Fibroblast of skin of right biceps (primary cell): ENCODE measurements at regions not wholly inside any gene's neighbourhood (a gene's known extent, or its start where the extent isn't known, plus 50 kb on each side); places are given as distances from the start of the nearest gene placed in this dataset.
A peak's percentile ranks its signal among the peaks of the same experiment; 100 is the strongest.
"Not testable (repeated sequence)": the region's sequence is repeated elsewhere in the genome, so short reads cannot be mapped to it uniquely, and the experiment has no call there.

Experiments used
- DNase-seq: peaks from one replicate; pipeline ENCODE4 v3.0.0-alpha.2; 2013

DNA sequence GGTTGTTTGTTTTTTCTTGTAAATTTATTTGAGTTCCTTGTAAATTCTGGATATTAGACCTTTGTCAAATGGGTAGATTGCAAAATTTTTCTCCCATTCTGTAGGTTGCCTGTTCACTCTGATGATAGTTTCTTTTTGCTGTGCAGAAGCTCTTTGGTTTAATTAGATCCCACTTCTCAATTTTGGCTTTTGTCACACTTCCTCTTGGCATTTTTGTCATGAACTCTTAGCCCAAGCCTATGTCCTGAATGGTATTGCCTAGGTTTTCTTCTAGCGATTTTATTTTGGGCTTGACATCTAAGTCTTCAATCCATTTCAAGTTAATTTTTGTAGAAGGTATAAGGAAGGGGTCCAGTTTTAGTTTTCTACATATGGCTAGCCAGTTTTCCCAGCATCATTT, 82.8 kb upstream of the PHACTR1 start:
- DNase-seq = not testable (repeated sequence)

DNA sequence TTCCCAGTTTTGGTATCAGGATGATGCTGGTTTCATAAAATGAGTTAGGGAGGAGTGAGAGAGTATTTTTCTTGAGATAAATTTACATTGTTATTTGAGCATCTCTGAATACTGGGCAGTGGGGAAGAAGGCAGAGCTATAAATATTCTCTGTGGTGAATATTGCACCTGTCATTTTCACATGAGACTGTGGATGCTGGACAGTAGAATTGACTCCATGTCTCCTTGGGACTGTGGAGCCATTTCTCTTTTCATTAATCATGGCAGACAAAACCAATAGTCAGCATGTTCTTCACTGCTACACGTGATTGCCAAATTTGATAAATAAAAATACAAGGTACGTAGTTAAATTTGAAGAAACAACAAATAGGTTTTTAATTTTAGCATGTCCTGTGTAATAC, 81.2 kb upstream of the PHACTR1 start:
- no peak for DNase-seq

DNA sequence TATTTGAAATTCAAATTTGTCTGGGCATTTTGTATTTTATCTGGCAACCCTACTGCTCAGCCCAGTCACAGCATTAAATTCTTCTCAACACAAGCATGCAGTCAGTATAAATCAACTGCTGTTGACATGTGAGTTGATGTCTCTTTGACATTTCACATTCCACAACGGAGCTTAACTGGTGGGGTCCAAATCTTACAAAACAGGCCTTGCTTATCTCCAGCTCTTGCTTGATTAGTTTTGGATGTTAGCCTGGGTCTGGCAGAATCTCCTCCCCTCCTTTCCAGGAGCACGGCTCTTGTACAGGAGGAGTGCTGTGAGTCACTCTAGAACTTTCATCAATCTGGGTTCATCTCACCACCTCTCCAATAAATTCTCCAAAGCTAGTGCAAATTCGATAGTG, 80.8 kb upstream of the PHACTR1 start:
- peak; percentile 91 for DNase-seq

DNA sequence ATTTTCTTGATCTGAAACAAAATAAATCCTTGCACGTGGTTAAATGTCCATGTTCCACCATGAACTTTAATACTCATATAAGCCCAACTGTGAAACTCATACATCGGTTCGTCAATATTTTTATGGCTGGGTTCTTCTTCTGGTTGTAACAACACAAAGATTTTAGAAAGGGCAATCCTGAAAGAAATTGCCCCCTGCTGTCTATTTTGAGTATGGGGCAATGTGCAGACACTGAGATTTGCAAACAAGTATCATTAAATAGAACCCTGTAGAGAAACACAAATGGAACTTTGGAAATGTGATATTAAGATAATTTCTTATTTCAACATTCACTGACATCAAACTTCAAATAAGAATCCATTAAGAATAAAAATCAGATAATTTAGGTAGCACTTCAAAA, 80.2 kb upstream of the PHACTR1 start:
- DNase-seq = no peak

DNA sequence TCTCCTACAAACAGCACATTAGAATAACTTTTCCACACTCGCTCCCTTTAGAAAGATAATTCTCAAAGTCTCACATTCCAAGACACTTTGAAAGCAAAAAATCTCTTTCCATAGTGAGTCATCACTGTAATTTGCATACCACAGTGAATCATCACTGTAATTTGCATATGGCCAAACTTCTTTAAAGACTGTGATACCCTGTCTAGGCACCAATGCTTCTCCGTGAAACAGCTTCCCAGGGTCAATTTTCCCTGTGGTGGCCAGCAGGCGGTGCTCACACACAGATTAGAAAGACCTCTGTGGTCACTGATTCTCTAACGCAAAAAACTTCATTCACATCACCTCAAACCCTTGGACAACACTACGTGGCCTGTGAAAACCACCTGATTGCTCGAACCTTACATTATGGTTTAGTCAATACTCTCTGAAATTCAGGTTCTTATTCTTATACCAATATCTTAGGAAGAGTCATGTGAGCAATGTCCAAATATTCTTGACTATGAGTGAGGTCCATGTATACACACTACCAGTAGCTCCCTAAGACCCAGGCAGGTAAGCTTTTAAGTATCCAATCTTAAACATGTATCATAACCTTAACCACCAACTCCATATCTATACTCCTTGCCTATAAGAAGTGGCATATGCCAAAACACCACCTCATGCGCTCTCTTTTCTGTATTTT, 78.5 kb upstream of the PHACTR1 start:
- peak; percentile 91 for DNase-seq

DNA sequence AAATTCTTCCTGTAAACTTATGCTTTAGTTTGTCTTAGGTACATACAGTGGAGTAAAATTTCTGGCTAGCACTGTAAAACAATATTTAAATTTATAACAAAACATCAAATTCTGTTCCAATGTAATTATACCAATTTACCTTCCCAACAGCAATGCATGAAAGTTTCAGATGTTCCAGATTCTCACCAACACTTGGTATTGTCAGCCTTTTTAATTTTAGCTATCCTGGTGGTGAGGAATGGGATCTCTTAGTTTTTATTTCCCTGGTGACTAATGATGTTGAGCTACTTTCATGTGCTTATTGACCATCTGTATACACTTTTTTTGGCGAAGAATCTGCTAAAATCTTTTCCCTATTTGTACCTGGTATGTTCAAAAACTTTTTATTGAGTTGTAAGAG, 76.1 kb upstream of the PHACTR1 start:
- no peak for DNase-seq

DNA sequence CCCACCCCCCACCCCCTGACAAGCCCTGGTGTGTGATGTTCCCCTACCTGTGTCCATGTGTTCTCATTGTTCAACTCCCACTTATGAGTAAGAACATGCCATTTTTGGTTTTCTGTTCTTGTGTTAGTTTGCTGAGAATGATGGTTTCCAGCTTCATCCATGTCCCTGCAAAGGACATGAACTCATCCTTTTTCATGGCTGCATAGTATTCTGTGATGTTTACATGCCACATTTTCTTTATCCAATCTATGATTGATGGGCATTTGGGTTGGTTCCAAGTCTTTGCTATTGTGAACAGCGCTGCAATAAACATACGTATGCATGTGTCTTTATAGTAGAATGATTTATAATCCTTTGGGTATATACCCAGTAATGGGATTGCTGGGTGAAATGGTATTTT, 74.8 kb upstream of the PHACTR1 start:
- DNase-seq = not testable (repeated sequence)

DNA sequence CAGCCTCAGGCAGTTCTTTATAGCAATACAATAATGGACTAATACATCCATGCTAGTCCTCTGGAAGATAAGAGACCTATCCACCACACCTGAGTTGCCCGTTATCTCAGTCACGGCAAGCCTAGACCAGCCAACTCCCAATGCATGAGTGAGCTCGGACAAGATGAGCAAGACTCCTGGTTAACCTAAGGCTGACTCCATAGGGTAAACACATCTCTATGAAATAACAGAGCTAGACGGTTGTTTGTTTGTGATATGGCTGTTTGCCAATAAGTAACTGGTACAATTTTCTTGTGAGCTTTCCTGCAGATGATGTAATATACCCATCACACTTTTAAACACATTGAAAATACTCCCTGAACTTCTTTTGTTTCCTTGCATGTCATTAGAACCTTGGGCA, 70.6 kb upstream of the PHACTR1 start:
- DNase-seq = no peak

DNA sequence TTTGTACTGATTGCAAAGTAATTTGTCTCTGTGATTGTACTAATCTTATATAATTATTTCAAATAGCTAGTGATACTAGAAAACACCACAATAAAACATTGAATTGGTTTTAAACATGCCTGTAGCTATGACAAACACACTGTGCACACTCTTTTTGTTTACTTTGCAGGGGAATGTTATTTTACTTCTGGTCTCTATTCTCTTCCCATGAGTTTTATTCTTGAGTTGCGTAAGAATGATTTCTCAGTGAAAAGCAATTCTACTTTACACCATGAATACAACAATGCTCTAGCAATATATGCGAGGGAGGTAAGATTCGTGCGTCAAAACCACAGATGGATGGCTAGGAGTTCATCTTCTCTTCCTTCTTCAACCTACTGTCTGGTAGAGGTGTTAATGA, 68.4 kb upstream of the PHACTR1 start:
- no peak for DNase-seq

DNA sequence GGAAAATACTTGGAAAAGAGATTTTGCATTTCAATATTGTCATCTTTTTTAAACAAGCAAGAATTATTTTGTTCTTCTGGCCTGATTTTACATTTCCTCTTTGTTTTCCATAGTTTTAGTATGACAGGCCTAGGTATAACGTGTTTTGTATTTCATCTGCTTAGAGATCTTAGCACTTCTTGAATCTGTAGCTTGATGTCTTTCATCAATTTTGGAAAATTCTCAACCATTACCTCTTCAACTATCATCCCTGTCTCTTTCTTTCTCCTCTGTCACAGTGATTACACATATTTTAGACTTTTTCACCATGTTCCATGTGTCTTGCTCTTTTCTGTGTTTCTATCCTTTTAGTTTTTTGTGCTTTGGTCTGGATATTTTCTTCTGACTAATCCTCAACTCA, 67.2 kb upstream of the PHACTR1 start:
- no peak for DNase-seq

DNA sequence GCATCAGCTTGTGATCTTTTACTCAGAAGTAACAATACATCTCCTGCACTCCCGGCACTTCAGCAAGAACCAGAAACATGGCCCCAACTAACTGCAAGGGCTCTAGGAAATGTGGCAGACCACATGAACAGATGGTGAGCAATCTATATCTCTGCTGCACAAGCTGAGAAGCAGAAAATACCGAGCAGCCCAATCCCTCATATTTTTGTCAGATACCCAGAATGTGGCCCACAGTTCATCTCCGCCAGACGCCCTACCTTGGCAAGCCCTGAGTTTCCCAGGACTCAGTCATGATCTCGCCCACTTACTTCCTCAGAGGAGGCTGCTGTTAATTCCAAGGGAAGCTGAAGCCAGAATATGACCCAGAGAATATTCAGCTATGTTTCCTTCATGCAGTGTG, 63.1 kb upstream of the PHACTR1 start:
- DNase-seq = peak; percentile 1

DNA sequence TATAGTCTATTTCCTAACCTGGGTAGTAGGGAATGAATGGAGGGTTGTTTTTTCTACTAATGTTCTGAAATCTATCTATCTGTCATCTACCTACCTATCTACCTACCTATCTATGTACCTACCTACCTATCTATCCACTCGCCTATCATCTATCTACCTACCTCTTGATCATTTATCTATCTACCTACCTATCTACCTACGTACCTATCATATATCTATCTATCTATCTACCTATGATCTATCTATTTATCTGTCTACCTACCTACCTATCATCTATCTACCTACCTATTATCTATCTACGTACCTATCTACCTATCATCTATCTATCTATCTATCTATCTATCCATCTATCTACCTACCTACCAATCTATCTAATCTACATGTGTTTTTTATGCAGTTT, 62.5 kb upstream of the PHACTR1 start:
- no peak for DNase-seq

DNA sequence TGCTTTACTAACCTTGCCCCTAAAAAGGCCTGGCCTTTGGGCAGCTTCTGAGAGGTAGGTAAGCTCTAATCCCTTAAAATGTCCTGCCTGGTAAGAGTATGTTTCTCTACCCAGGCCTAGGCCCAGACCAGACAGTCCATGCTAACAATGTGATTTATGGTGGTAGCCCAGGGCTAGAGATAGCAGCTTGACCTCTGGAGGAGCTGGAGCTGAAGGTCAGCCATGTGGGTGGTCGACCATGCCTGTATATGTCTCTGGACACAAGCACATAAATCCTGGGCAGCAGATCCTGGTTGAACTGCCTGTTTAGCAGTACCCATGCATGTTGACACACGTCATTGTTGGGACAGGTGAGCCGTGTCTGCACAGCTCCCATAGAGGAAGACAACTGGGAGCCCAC, 62.1 kb upstream of the PHACTR1 start:
- no peak for DNase-seq

DNA sequence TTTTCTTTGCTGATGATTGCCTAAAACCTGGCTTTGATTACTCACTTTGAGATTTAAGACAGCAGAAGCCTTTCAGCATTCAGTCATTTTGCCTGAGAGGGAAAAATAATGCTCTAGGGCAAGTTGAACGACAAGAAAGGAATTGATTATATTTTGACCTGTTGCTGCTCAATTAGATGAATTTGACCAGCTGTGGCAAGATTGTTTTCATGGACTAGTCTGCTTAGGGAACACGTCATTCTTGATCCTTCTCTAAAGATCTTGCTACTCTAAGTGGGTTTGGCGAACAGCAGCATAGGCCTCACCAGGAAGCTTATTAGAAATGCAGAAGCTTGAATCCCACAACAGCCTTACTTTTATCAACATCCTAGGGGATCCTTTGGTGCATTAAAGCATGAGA, 59.7 kb upstream of the PHACTR1 start:
- DNase-seq = peak; percentile 9

DNA sequence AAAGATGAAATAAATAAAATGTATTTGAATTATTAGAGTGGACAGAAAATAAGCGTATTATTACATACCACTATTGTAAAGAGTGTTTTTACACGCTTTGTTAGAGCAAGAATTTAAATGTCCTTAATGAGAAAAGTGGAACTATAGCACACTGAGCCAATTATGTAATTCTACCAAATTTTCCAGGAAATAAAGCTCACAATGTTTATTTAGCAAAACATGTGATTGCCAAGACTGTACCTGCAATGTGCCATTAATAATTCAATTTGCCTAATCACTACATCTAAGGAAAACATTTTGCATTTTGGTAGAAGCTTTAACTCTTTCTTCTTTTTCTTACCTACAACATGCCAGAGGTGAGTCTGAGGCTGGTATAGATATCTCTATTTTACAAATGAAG, 58.7 kb upstream of the PHACTR1 start:
- no peak for DNase-seq

DNA sequence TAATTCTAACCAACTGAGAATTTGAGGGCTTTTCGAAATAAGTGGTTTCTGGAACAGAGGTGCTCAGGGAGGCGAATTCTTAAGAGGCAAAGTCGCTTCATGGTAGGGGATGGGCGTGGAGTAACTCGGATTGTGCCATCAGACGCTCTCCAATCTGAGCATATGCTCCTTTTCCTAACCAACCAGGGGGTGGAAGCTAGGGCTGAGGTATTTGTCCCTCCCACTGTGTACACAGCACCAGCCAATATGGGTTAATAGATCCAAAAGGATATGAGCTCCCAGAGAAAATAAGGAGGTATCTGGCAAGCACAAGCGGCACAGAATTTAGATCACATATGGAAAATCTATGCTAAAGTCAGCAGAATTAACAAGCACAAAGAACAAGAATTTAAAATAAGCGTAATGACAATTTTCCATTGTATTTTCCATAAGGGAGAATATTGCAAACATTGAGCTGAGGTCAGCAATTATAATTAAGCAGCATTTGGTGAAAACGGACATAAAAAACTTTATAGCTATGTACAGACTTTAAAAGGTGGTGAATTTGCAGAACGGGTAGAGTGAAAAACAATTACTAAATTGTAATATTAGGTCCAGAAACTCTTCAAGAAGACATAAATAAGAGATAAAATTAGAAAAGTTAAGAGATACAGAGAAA, 55.0 kb upstream of the PHACTR1 start:
- no peak for DNase-seq
